Activated T-helper 9 cell treated with anti-CD3 and anti-CD28 coated beads, Interleukin-2, amount 50 U/mL, for 16 hours (primary cell): ENCODE measurements at regions not wholly inside any gene's neighbourhood (a gene's known extent, or its start where the extent isn't known, plus 50 kb on each side); places are given as distances from the start of the nearest gene placed in this dataset.

ENCODE experiments used
- DNase-seq: peaks from one replicate; pipeline ENCODE4 v3.0.0-alpha.2; 2020; ENCODE audit warnings: low read depth

- no peak for DNase-seq
These were observed 371.6 kb upstream of the MKI67 start for GRCh38 chr10:128497660-128498377.

- DNase-seq = no peak
These were observed 372.1 kb upstream of the MKI67 start for GRCh38 chr10:128498378-128498730.

GRCh38 chr10:128498746-128499145, 372.5 kb upstream of the MKI67 start:
- DNase-seq = no peak

GRCh38 chr10:128499486-128499885, 373.3 kb upstream of the MKI67 start:
- DNase-seq = no peak

- DNase-seq = no peak
These were observed 373.7 kb upstream of the MKI67 start for GRCh38 chr10:128499956-128500355.

GRCh38 chr10:128500642-128501041, 374.4 kb upstream of the MKI67 start:
- no peak for DNase-seq

GRCh38 chr10:128505346-128505745, 379.1 kb upstream of the MKI67 start:
- DNase-seq = no peak

GRCh38 chr10:128506423-128506822, 380.2 kb upstream of the MKI67 start:
- no peak for DNase-seq

GRCh38 chr10:128507066-128507465, 380.8 kb upstream of the MKI67 start:
- no peak for DNase-seq

GRCh38 chr10:128511284-128511683, 385.1 kb upstream of the MKI67 start:
- DNase-seq = no peak

GRCh38 chr10:128512767-128513166, 386.5 kb upstream of the MKI67 start:
- no peak for DNase-seq

- no peak for DNase-seq
These were observed 388.3 kb upstream of the MKI67 start for GRCh38 chr10:128514536-128514935.

- no peak for DNase-seq
These were observed 390.0 kb upstream of the MKI67 start for GRCh38 chr10:128516180-128516579.

GRCh38 chr10:128517167-128517566, 390.9 kb upstream of the MKI67 start:
- no peak for DNase-seq

- DNase-seq = no peak
These were observed 391.8 kb upstream of the MKI67 start for GRCh38 chr10:128518000-128518399.

GRCh38 chr10:128519581-128519980, 393.4 kb upstream of the MKI67 start:
- no peak for DNase-seq

GRCh38 chr10:128520211-128520815, 394.1 kb upstream of the MKI67 start:
- no peak for DNase-seq

- no peak for DNase-seq
These were observed 396.5 kb upstream of the MKI67 start for GRCh38 chr10:128522551-128523308.

GRCh38 chr10:128525444-128525843, 399.2 kb upstream of the MKI67 start:
- DNase-seq = no peak

GRCh38 chr10:128525936-128526335, 399.7 kb upstream of the MKI67 start:
- no peak for DNase-seq

- DNase-seq = no peak
These were observed 400.7 kb upstream of the MKI67 start for GRCh38 chr10:128526791-128527375.

- no peak for DNase-seq
These were observed 401.5 kb upstream of the MKI67 start for GRCh38 chr10:128527711-128528110.

GRCh38 chr10:128528167-128528566, 401.9 kb upstream of the MKI67 start:
- DNase-seq = no peak
